Loucy (cell line): ENCODE measurements at regions not wholly inside any gene's neighbourhood (a gene's known extent, or its start where the extent isn't known, plus 50 kb on each side); places are given as distances from the start of the nearest gene placed in this dataset.
"Not testable (repeated sequence)": the region's sequence is repeated elsewhere in the genome, so short reads cannot be mapped to it uniquely, and the experiment has no call there.

ENCODE experiments used
- EZH2phosphoT487 ChIP-seq: fragments of 200-600 bp; IDR thresholded peaks from 2 replicates; pipeline ENCODE4 v1.6.1; 2018; ENCODE audit warnings: antibody characterized with exemption, mild to moderate bottlenecking, moderate library complexity, borderline replicate concordance
- TF ChIP-seq, protein P1 (sequence below): fragments of 200-600 bp; sonication (generic); conservative IDR thresholded peaks from 2 replicates; pipeline ENCODE4 v1.5.1; 2014; ENCODE audit warnings: mild to moderate bottlenecking, antibody characterized with exemption, low read length

DNA sequence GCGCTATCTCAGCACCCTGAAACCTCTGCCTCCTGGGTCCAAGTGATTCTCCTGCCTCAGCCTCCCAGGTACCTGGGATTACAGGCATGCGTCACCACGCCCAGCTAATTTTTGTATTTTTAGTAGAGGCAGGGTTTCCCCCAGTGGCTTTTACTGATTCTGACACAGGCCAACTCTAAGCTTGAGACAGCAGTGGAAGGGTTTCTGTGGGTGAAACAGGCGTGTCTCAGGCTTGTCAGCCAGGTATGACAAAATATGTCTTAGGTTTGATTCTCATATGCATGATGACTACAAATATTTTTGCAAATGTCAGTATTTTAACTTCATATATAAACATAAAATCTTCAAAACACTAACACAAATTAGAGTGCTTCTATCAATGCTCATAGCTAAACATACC lies 952.8 kb upstream of the CDH18 start:
- TF ChIP-seq, protein P1, sequence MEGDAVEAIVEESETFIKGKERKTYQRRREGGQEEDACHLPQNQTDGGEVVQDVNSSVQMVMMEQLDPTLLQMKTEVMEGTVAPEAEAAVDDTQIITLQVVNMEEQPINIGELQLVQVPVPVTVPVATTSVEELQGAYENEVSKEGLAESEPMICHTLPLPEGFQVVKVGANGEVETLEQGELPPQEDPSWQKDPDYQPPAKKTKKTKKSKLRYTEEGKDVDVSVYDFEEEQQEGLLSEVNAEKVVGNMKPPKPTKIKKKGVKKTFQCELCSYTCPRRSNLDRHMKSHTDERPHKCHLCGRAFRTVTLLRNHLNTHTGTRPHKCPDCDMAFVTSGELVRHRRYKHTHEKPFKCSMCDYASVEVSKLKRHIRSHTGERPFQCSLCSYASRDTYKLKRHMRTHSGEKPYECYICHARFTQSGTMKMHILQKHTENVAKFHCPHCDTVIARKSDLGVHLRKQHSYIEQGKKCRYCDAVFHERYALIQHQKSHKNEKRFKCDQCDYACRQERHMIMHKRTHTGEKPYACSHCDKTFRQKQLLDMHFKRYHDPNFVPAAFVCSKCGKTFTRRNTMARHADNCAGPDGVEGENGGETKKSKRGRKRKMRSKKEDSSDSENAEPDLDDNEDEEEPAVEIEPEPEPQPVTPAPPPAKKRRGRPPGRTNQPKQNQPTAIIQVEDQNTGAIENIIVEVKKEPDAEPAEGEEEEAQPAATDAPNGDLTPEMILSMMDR = not testable (repeated sequence)
- not testable (repeated sequence) for TF ChIP-seq EZH2phosphoT487
